ENCODE measurements at regions not wholly inside any gene's neighbourhood (a gene's known extent, or its start where the extent isn't known, plus 50 kb on each side); places are given as distances from the start of the nearest gene placed in this dataset.

DNA sequence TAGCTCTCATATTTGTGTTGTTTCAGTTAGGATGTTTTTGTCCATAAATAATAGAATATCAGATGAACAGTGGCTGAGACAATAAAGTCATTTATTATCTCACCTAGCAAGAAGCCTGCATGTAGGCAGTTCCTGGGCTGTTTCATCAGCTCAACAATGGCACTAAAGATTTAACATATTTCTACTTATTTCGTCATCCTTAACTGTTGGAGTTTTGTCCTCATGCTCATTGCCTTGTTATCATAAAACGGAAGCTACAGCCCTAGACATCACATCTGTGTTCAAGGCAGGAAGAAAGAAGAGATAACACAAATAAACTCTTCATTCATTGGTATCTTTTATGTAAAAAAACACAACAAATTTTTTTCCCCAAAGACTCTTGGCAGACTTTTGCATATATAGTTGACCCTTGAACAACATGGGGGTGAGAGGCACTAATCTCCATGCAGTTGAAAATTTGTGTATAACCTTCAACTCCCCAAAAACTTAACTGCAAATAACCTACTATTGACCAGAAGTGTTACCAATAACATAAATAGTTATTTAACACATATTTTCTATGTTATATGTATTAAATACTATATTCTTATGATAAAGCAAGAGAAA lies 277.2 kb upstream of the ADRA1B start:
- DNase-seq (ENCODE audit: low read depth in 4 of 4, low spot score in 3 of 4): no peak

DNA sequence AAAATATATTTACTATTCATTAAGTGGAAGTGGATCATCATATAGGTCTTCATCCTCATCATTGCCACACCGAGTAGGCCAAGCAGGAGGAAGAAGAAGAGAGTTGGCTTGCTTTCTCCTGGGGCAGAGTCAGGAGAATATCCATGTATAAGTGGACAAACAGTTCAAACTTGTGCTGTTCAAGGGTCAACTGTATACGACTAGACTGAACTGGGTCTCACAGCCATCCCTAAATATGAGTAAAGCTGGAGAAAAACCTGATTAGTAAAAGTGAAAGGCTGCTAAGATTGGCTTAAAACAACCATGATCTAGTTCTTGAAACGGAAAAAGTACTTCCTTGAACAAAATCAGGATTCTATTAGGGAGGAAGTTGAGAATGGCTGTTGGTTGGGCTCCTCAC lies 276.7 kb upstream of the ADRA1B start:
- no peak for DNase-seq (ENCODE audit: low read depth in 4 of 4, low spot score in 3 of 4)

DNA sequence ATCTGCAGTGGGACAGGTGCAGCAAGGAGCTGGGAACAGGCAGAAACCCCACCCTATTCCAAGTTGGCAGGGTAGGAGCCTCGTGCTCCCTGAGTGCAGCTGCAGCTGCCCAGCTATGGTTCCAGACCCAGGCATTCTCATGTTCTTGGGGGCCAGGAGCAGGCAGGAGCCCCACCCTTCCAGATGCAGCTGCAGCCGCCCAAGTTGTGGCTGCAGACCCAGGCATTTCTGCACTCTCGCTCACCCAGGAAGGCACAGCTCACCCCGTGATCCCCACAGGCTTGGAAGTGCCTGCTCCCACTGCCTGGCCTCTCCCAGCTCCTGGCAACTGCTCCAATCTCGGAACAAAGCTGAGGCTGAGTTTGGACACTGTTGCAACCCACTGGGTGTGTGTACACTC lies 275.8 kb upstream of the ADRA1B start:
- no peak for DNase-seq (ENCODE audit: low read depth in 4 of 4, low spot score in 3 of 4)

DNA sequence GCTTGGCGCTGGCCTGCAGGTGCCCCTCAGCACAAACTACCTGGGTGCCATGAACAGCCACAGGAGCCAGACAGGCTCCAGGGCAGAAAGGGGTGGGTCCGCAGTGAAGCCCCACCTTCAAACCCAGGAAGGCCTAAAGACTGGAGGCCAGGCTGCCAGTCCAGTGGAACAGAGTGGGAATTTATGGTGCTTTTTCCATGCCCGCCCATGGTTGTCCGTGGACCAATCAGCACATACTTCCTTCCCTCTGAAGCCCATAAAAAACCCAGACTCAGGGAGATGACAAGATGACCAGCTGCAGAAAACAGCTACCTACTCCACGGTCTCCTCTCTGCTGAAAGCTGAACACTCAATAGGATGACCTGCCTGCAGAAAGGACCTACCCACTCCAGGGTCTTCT lies 275.4 kb upstream of the ADRA1B start:
- no peak for DNase-seq (ENCODE audit: low read depth in 4 of 4, low spot score in 3 of 4)

DNA sequence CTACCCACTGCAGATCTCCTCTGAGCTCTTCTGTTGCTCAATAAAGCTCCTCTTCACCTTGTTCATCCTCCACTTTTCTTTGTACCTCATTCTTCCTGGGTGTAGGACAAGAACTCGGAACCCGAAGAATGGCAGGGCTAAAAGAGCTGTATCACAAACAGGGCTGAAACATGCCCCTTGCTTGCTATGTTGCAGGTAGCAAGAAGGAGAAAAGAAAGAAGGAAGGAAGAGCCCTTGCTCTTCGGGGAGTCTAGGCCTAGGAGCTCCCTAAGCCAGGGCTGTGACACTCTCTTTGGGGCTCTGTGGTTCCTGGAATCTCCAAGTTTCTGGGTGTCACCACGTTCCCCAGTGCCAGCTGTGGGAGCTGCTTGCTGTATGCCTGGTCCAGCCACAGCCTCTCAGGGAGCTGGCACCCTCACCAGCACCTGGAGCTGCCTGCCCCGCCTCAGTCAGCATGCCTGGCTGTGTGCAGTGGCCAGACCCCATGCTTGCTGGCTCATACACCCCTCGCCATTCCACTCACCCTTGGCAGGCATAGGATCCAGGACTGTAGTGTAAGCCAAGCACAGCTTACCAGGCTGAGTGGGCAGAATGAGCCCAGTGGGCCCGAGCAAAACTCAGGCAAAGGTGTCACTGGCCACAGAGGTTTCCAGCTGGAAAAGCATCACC lies 274.8 kb upstream of the ADRA1B start:
- no peak for DNase-seq (ENCODE audit: low read depth in 4 of 4, low spot score in 3 of 4)

DNA sequence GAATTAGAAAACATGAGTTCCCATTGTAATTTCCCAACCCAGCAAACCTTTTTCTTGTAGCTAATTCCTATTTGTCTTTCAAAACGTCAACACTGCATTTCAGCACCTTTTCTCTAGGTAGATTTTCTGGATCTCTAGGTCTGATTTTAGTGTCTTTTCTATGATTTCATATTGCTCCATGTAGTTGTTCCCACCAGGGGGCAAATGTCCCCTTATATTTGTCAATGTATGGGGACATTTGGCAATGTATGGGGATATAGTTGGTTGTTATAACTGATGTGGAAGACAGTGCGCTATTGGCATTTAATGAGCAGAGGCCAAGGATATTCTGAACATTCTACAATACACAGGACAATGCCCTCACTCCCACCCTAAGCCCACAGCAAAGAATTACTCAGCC lies 273.9 kb upstream of the ADRA1B start:
- no peak for DNase-seq (ENCODE audit: low read depth in 4 of 4, low spot score in 3 of 4)

DNA sequence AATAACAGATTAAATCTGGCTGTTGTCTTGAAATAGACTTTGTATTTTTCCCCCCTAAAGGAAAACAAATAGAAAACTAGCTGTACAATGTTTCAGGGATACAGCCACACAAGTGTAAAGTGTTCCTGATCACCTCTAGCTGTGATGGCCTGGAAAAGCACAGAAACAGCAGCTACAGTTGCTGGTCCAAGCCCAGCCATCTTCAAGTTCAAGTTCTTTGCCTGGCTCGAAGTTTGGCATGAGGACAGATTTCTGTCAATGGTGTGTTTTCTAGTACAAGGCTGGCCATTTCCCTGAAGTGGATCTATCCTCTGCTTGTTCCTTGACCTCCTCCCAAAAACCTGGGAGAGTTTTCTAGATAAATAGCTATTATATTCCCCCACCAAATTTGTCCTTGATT lies 272.2 kb upstream of the ADRA1B start:
- DNase-seq (ENCODE audit: low read depth in 4 of 4, low spot score in 3 of 4): no peak

DNA sequence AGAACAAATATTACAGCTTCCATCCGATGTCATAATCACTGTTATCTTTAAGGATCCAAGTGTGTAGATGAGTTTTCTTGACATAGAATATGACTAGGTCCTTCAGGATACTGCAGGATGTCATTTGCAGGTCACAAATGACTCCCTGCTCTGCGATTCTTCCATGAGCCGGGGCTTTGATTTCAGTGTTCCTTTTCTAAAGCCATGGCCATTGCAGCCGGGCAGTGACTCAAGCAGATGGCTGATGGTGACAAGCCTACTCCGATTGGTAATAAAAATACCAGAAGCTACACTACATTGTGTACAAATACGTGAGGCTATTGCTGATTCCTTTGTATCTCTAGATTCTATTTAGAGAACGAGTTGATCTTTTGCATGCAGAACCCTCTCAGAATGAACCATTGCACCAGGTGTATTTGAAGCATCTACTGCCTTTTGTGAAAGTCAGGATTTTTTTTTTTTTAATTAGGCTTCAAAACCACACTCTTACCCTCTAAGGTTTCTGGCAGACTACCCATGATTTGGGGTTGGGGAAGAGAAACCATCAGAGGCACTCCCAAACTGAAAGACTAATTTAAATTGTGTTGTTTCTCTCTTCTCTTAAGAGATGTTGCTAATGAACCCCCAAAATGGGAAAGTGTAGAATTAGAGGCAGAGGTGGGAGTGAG lies 271.0 kb upstream of the ADRA1B start:
- no peak for DNase-seq (ENCODE audit: low read depth in 4 of 4, low spot score in 3 of 4)

DNA sequence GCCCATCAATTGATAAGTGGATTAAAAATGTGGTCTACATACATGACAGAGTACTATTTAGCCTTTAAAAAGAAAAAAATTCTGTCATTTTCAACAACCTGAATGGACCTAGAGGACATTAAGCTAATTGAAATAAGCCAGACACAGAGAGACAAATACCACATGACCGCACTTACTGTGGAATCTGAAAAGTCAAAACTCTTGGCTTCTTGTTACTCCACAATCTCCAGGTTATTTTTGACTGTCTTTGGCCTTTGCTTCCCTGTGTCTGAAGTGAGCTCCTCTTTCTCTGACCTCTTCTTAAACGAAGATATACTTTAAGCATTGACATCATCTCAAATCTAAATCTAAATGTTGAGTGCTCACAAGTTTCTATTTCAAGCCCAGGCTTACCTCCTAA lies 265.5 kb upstream of the ADRA1B start:
- DNase-seq (ENCODE audit: low read depth in 4 of 4, low spot score in 3 of 4): no peak

DNA sequence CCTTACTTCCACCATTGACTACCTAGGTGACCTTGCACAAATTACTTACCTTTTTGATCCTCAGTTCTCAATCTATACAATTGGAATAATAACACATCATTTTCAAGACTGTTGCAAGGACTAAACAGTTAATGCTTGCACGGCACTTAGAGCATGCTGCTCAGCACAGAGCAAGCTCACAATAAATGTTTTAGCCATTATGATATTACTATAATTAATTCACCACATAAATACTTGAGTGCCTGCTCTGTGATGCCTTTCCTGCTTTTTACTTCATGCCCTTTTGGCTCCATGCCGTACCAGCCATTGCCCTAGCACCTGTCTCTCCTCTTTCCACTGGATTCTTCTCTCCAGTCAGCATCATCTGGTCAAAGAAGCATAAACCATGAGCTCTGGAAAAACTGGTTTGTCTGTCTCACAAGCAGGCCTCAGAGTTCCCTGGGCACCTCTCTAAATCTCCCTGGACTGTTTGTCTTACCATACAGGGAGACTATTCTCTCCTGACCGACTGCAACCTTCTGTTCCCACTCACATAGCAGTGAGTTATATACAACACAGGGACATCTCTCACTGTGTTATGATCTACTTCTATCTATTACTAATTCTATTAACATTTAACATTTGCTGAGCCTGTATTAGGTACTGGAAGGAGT lies 260.4 kb upstream of the ADRA1B start:
- no peak for DNase-seq (ENCODE audit: low read depth in 4 of 4, low spot score in 3 of 4)

DNA sequence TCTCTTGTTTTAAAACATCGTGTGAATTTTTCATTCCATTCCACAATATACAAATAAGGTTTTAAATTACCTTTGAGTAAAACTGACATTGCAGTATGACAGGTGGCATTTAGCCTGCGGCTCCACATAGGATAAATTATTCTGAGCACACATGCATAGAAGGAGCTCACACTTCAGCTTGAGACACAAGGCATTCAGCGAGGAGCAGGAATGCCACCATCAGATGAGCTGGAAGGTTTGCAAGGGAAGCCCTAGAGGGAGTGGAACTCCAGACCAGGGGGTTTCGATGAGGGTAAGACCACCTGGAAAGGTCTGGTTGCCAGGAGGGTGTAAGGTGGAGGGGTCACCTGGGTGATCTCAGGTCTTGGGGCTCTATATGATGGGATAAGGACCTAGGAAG lies 259.0 kb upstream of the ADRA1B start:
- DNase-seq (ENCODE audit: low read depth in 4 of 4, low spot score in 3 of 4): no peak

DNA sequence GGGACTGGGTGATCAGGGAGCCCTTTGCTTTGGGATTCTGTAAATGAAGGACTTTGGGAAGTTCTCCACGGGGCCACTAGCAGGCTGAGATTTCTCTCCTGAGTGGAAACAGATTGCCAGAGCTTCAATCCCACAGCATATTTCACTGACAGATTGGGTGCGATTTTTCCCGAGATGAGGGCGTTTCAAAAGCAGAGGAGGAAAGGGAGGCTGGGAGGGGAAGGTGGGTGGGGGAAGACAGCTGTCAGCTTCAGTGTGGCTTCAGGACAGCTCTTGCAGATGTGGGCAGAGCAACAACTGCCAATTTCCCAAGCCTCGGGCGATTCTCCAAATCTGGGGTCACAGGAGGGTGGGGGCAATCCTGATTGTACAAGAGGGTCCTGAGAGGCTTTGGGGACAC lies 258.5 kb upstream of the ADRA1B start:
- DNase-seq (ENCODE audit: low read depth in 4 of 4, low spot score in 3 of 4): no peak

DNA sequence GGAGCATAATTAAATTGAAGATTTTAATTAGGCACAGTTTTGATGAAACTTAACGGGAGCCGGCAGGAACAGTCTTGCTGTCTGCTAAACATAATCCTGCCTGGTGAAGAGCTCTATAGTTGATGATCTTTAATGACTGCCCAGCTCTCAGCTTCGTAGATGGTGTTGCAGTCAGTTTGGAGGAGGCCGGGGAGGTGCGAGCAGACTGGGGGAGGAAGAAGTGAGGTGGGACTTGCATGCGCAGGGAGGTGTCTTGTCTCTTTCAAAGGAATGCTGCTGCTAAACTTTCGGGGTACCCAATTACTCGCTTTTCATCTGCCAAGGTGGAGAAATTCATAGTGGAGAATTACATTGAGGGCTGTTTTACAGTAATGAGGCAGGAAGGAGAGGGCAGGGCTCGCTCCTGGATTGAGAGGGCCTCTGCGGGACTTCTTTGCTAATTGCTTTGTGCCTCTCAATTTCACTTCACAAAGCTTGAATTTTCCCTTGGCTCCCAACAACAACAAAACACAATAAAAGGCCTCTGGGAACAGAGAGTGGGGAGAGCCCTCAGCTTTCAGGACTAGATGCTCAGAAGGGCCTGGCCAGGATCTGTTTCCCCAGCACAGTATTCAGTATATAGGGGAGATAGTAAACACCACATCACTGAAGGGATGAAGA lies 257.9 kb upstream of the ADRA1B start:
- DNase-seq (ENCODE audit: low read depth in 4 of 4, low spot score in 3 of 4): no peak

DNA sequence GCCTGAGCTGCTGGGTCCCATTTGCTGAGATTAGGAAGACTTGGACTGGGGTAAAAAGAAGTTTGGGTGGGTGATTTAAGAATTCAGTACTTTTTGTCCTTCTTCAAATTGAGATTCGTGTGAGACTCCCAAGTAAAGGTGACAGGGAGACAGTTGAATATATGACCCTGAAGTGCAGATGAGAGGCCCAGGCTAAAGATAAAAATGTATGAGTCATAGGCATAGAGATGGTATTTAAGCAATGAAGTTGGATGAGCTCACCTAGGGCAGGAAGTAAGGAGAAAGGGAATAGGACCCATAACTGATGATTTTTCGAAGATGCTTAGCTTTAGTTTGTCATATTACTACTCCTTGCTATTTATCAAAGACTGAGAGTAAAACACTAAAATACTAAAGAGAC lies 255.9 kb upstream of the ADRA1B start:
- DNase-seq (ENCODE audit: low read depth in 4 of 4, low spot score in 3 of 4): no peak

DNA sequence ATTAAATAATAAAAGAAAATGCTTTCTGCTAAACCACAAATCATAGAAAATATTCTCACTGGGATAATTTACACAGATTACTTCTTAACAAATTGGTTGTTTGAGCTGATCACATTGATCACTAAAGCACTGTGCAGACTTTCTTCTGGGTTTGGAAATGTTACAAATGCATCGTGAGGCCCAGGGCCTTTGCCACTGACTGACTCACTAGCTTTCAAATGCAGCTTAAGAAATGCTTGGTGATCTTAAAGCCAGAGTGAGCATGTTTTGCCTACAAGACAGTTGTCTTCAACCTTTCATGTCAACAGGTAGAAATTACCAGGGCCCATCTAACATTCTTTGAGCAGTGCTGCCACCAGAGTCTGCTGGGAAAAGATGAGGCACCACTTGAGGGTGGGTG lies 252.3 kb upstream of the ADRA1B start:
- no peak for DNase-seq (ENCODE audit: low read depth in 4 of 4, low spot score in 3 of 4)

DNA sequence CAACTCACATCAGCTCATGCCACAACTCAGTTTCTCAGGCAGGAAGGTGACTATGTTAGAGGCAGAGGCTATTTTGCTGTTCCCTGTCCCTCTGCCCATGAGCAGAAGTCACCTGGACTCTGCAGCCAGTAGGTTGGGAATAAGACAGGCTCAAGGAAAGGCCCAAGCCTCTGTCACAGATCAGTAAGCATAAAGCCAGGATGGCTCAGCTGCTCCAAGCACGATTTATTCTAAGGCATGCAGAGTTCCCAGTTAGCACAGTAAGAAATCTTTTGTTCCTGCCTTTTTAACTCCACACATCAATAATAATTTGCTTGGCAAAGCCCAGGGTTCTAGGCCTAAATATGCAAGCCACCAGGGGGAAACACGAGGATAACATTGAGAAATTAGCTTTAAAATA lies 249.0 kb upstream of the ADRA1B start:
- peak in 2 of 4 donors; percentile 1 for DNase-seq (ENCODE audit: low read depth in 4 of 4, low spot score in 3 of 4)

DNA sequence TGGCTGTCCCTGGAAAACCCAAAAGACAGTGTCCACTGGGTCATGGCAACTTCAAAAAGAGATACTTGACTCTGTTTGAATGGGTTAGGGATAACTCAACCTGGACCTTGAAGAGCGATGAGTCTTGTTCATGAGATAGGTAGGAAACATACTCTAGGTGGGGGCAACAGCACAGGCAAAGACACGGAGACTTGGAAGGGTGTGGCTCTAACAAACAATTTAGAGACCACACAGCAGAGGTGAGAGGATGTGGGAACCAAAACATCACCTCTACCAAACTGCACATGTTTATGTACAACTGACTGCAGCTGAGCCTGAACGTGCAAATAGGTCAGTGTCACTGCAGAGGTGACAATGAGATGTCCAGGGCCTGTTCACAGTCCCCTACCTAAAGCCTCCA lies 247.7 kb upstream of the ADRA1B start:
- no peak for DNase-seq (ENCODE audit: low read depth in 4 of 4, low spot score in 3 of 4)

DNA sequence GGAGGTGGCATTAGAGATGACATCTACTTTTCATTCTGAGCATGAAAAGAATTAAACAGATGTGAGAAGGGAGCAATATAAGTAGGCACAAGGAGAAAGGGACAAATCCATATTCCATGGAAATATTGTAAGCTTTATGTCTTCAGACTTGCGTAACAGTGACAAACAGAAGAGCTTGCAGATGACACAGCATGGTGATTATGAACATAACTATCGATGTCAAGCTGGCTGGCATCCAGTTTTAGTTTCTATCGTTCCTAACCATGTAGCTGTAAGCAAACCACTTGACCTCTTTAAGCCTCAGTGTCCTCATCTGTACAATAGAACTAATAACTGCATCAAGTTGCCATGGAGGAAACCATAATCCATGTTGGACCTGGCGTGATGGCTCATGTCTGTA lies 246.7 kb upstream of the ADRA1B start:
- DNase-seq (ENCODE audit: low read depth in 4 of 4, low spot score in 3 of 4): no peak

DNA sequence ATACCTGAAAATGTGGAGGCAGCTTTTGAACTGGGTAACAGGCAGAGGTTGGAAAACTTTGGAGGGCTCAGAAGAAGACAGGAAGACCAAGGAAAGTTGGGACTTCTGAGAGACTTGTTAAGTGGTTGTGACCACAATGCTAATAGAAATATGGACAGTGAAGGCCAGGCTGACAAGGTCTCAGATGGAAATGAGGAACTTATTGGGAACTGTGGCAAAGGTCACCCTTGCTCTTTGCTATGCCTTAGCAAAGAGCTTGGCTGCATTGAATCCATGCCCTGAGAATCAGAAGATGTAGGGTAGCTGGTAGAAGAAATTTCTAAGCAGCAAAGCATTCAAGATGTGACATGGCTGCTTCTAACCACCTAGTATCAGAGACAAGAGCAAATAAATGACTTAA lies 244.4 kb upstream of the ADRA1B start:
- DNase-seq (ENCODE audit: low read depth in 4 of 4, low spot score in 3 of 4): no peak

DNA sequence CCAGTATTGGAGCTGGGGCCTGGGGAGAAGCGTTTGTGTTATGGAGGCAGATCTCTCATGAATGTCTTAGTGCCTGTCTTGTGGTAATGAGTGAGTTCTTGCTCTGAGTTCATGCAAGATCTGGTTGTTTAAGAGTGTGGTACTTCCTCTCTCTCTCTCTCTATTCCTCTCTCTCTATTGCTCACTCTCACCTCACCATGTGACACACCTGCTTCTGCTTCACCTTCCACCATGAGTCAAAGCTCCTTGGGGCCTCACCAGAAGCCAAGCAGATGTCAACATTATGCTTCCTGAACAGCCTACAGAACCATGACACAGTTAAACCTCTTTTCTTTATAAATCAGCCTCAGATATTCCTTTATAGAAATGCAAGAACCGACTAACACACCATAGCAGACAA lies 242.7 kb upstream of the ADRA1B start:
- no peak for DNase-seq (ENCODE audit: low read depth in 4 of 4, low spot score in 3 of 4)

DNA sequence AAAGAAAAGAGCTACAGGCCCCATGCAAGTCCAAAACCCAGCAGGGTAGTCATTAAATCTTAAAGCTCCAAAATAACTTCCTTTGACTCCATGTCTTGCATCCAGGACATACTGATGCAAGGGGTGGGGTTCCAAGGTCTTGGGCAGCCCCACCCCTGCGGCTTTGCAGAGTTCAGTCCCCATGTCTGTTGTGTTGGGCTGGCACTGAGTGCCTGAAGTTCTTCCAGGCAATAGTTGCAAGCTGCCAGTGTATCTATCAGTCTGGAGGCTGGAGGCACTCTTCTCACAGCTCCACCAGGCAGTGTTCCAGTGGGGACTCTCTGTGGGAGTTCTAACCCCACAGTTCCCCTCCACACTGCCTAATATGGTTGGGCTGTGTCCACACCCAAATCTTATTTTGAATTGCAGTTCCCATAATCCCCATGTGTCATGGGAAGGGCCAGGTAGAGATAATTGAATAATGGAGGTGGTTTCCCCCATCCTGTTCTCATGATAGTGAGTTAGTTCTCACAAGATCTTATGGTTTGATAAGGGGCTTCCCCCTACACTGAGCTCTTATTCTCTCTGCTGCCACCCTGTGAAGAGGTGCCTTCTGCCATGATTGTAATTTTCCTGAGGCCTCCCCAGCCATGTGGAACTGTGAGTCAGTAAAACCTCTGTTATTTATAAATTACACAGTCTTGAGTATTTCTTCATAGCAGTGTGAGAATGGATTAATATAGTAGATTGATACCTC lies 237.5 kb upstream of the ADRA1B start:
- no peak for DNase-seq (ENCODE audit: low read depth in 4 of 4, low spot score in 3 of 4)
